Activated T-helper 1 cell treated with anti-CD3 and anti-CD28 coated beads, Interleukin-12 subunit alpha, Interleukin-12 subunit beta, Interleukin-2, Interleukin-4 antibody, amounts not matched to agents 30 ng/mL and 10 ng/mL and 1 ng/mL, durations not matched to agents 14 hours and 24 hours and 36 hours (primary cell): ENCODE measurements at regions not wholly inside any gene's neighbourhood (a gene's known extent, or its start where the extent isn't known, plus 50 kb on each side); places are given as distances from the start of the nearest gene placed in this dataset.

Experiments
- DNase-seq: peaks from one replicate; pipeline ENCODE4 v3.0.0; 2021; ENCODE audit warnings: low spot score
- H3K27ac Mint-ChIP-seq: one replicate; pipeline ENCODE4 v1.8.0; 2021; ENCODE audit warnings: mild to moderate bottlenecking, mixed read lengths
- H3K27me3 Mint-ChIP-seq: one replicate; pipeline ENCODE4 v1.8.0; 2022; ENCODE audit warnings: mild to moderate bottlenecking, moderate library complexity, mixed read lengths; ENCODE audit not compliant: insufficient read depth
- H3K36me3 Mint-ChIP-seq: one replicate; pipeline ENCODE4 v1.8.0; 2021; ENCODE audit warnings: low read depth, mixed read lengths
- H3K4me1 Mint-ChIP-seq: one replicate; pipeline ENCODE4 v1.8.0; 2021; ENCODE audit warnings: low read depth, mixed read lengths
- H3K4me3 Mint-ChIP-seq: one replicate; pipeline ENCODE4 v1.8.0; 2021; ENCODE audit warnings: mild to moderate bottlenecking, moderate library complexity, mixed read lengths
- H3K9me3 Mint-ChIP-seq: one replicate; pipeline ENCODE4 v1.8.0; 2021; ENCODE audit warnings: mixed read lengths
- intact Hi-C: fragments of 100-400 bp; cut with micrococcal nuclease; formaldehyde crosslinking; loops from one replicate; pipeline ENCODE4 v1.15.1; 2024

GRCh38 chr13:28568286-28568685, 73.4 kb upstream of the FLT1 start:
- no peaks in the 10 kb centered on the region for H3K36me3 Mint-ChIP-seq
- no peaks in the 10 kb centered on the region for H3K9me3 Mint-ChIP-seq
- intact Hi-C loops = no loop called here
- H3K27ac Mint-ChIP-seq = no peak overlapping the region
- no peak overlapping the region for H3K4me3 Mint-ChIP-seq
- H3K4me1 Mint-ChIP-seq = no peaks in the 10 kb centered on the region
- no peaks in the 10 kb centered on the region for H3K27me3 Mint-ChIP-seq
- no peak for DNase-seq

DNA sequence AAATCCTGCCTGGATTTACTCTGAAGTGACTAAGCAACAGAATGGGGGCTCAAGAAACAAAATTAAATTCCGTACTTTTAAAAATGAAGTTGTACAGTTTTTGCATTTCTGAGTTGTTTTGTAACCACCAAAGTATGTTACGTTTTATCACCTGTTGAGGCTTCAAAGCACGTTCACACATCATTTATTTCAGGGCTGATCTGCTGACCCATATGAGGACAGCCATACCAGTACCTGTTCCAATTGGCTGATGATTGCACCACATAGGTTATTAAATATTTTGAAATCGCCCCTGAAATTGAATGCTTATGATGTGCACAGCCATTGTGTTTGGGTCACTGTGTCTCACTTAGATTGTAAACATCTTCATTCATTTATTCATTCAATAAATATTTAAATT, 72.0 kb upstream of the FLT1 start:
- no peaks in the 10 kb centered on the region for H3K27me3 Mint-ChIP-seq

DNA sequence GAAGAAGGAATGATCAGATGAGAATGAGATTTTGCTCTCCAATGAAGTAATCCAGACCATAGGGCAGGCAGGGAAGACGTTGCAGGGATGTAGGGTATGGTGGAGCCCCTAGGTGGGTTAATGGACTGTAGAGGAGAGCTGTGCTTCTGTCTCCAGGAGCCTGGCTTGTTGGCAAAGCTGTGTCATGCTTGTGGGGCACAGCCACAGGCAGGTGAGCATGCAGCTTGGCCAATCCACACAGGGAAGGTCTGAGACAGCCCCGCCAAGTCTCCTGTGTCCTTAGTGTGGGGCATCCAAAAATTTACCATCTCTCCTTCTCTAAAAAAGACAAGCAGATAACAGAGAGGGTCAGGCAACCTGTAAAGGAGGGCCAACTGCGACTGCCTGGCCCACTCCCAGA, 71.4 kb upstream of the FLT1 start:
- H3K4me1 Mint-ChIP-seq = no peaks in the 10 kb centered on the region
- no peak for DNase-seq
- no peak overlapping the region for H3K27ac Mint-ChIP-seq
- no peaks in the 10 kb centered on the region for H3K9me3 Mint-ChIP-seq
- no peak overlapping the region for H3K4me3 Mint-ChIP-seq
- intact Hi-C loops = no loop called here
- H3K36me3 Mint-ChIP-seq = no peaks in the 10 kb centered on the region
- no peaks in the 10 kb centered on the region for H3K27me3 Mint-ChIP-seq

More for the DNA sequence above, 72.0 kb upstream of the FLT1 start:
- H3K36me3 Mint-ChIP-seq = no peaks in the 10 kb centered on the region
- H3K4me3 Mint-ChIP-seq = no peak overlapping the region
- H3K9me3 Mint-ChIP-seq = no peaks in the 10 kb centered on the region
- intact Hi-C loops = no loop called here
- no peak overlapping the region for H3K27ac Mint-ChIP-seq
- no peak for DNase-seq
- no peaks in the 10 kb centered on the region for H3K4me1 Mint-ChIP-seq

DNA sequence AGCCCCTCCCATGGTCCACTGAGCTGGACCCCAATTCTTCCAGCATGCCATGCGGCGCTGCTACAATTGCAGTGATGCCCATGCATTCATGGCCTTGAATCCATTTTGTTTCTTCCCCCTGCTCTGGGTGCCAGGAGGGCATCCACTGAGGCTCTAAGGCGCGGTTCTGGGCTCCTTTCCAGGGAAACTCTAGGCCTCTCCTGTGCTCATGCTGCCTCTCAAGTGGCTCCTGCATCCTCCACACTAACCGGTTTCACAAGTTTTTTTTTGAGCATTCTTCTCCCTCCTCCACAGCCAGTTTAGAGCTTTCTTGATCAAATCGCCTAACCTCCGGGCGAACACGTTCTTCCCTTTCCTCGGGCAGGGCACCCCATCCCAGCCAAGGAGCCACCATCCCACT, 69.1 kb upstream of the FLT1 start:
- Mint-ChIP-seq H3K36me3 (no peaks in the 10 kb centered on the region), H3K27me3 (peaks cover 3% of the 10 kb centered on the region), H3K4me3 (no peak overlapping the region), H3K27ac (no peak overlapping the region), H3K9me3 (no peaks in the 10 kb centered on the region), H3K4me1 (no peaks in the 10 kb centered on the region)
- no peak for DNase-seq
- intact Hi-C loops = no loop called here

- Mint-ChIP-seq H3K27ac (no peak overlapping the region), H3K4me3 (no peak overlapping the region), H3K9me3 (no peaks in the 10 kb centered on the region), H3K36me3 (no peaks in the 10 kb centered on the region), H3K27me3 (peaks cover 3% of the 10 kb centered on the region), H3K4me1 (no peaks in the 10 kb centered on the region)
- intact Hi-C loops = no loop called here
- no peak for DNase-seq
These were observed 68.7 kb upstream of the FLT1 start for GRCh38 chr13:28563609-28564008.

DNA sequence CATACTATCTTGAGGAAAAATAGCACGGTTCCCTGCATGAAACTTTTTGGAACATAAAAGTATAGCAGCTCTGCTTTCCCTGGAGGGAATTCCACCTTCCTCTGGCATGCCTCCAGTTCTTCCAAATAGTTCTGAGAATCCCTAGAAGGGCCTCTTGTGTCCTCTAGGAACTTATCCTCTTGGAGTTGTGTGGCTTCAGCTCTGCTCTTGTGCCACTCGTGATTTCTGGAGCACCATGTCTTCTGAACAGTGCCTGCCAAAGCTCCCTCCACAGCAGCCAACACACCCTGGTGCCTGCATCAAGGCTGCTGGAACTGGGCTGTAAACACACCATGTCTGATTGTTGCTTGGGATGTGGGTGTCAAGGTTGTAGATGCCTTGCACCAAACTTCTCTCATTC, 65.7 kb upstream of the FLT1 start:
- no peak for DNase-seq
- intact Hi-C loops = no loop called here
- Mint-ChIP-seq H3K27me3 (peaks cover 3% of the 10 kb centered on the region), H3K36me3 (no peaks in the 10 kb centered on the region), H3K4me3 (no peak overlapping the region), H3K27ac (no peak overlapping the region), H3K9me3 (no peaks in the 10 kb centered on the region), H3K4me1 (no peaks in the 10 kb centered on the region)

GRCh38 chr13:28559636-28560259, 64.8 kb upstream of the FLT1 start:
- Mint-ChIP-seq H3K27ac (no peak overlapping the region), H3K27me3 (peaks cover 3% of the 10 kb centered on the region), H3K36me3 (no peaks in the 10 kb centered on the region), H3K9me3 (no peaks in the 10 kb centered on the region), H3K4me3 (no peak overlapping the region), H3K4me1 (no peaks in the 10 kb centered on the region)
- intact Hi-C loops = no loop called here
- no peak for DNase-seq

DNA sequence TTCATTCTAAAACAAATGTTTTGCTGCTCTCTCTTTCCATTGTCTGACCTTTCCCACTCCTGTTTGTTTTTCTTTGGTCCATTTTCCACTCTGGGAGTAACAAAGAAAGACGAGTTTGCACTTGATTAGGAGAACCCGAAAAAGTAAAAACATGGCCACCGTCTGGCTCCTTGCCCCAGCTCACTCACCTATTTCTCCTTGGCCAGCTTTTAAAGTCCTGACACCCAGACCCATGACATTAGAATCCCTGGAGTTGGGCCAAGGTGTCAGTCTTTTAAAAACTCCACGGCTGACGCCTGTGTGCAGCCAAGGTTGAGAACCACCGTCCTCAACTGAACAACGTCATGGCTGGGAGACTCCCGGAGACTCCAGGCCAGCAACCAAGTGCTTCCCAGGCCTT, 63.6 kb upstream of the FLT1 start:
- Mint-ChIP-seq H3K27ac (no peak overlapping the region), H3K9me3 (no peaks in the 10 kb centered on the region), H3K4me3 (no peak overlapping the region), H3K36me3 (no peaks in the 10 kb centered on the region), H3K4me1 (no peaks in the 10 kb centered on the region), H3K27me3 (peaks cover 3% of the 10 kb centered on the region)
- intact Hi-C loops = no loop called here
- DNase-seq = no peak

DNA sequence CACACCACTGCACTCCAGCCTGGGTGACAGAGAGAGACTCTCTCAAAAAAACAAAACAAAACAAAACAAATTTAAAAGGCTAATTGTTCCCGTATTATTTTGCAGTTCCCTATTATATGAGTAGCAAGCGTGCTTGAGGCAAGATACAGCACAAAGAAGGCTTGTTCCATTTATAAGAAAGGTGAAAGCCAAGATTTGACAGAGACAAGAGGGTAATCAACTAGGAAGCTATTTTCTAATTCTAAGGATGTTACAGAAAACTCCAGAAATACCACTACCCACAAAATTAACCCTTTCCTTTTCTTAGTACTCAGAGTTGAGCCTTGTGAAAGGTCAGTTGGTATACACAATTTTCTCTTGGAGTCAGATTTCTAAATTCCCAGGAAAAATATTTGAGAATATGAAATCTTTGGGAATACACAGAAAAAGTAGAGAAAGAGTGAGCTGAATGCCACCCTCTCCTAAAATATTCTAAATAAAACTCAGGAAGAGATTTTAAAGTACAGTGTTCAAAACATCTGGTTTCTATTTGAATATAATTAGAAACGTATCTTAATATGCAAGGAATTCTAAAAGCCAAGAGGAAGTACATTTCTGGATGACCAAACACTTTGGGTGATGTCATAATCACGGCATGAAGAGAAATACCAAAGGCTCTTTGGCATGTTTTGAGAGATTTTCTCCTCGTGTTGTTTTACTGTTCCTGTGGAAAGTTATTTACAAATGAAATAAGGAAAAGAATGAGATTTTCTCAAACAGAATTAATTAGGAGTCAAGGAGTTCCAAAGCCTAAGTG, 63.0 kb upstream of the FLT1 start:
- Mint-ChIP-seq H3K9me3 (no peaks in the 10 kb centered on the region), H3K4me3 (no peak overlapping the region)

GRCh38 chr13:28555096-28555495, 60.2 kb upstream of the FLT1 start:
- peaks cover 2% of the 10 kb centered on the region for H3K9me3 Mint-ChIP-seq
- H3K4me1 Mint-ChIP-seq = no peaks in the 10 kb centered on the region
- H3K27me3 Mint-ChIP-seq = peaks cover 3% of the 10 kb centered on the region
- DNase-seq = no peak
- intact Hi-C loops = no loop called here
- H3K27ac Mint-ChIP-seq = no peak overlapping the region
- H3K36me3 Mint-ChIP-seq = no peaks in the 10 kb centered on the region
- H3K4me3 Mint-ChIP-seq = no peak overlapping the region

More for the DNA sequence above, 63.0 kb upstream of the FLT1 start:
- Mint-ChIP-seq H3K27me3 (peaks cover 5% of the 10 kb centered on the region), H3K27ac (no peak overlapping the region), H3K36me3 (no peaks in the 10 kb centered on the region), H3K4me1 (no peaks in the 10 kb centered on the region)
- intact Hi-C loops = no loop called here
- DNase-seq = no peak

GRCh38 chr13:28553971-28554370, 59.0 kb upstream of the FLT1 start:
- H3K9me3 Mint-ChIP-seq = peaks cover 4% of the 10 kb centered on the region
- intact Hi-C loops = no loop called here
- no peaks in the 10 kb centered on the region for H3K4me1 Mint-ChIP-seq
- H3K27me3 Mint-ChIP-seq = peaks cover 4% of the 10 kb centered on the region
- H3K4me3 Mint-ChIP-seq = no peak overlapping the region
- H3K36me3 Mint-ChIP-seq = no peaks in the 10 kb centered on the region
- DNase-seq = no peak
- H3K27ac Mint-ChIP-seq = no peak overlapping the region

DNA sequence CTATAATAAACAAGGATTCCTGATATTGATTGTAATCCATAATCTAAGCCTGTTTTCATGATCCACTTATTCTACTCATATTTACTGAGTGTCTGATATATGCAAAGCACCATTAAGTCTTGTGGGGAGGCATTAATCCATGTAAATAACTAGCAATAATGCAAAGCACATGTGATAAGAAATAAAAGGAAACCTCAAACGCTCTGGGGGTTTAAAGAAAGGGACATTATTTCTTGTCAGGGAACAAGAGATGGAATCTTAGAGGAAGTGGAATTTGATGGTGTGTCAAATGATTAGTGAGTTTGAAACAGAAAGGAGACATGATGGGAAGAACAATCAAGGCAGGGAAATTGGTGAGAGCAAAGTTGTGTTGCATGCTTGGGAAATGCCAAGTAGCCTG, 57.4 kb upstream of the FLT1 start:
- Mint-ChIP-seq H3K36me3 (no peaks in the 10 kb centered on the region), H3K4me1 (no peaks in the 10 kb centered on the region), H3K27me3 (peaks cover 6% of the 10 kb centered on the region), H3K9me3 (peaks cover 4% of the 10 kb centered on the region), H3K27ac (no peak overlapping the region), H3K4me3 (no peak overlapping the region)
- intact Hi-C loops = no loop called here
- DNase-seq = no peak

DNA sequence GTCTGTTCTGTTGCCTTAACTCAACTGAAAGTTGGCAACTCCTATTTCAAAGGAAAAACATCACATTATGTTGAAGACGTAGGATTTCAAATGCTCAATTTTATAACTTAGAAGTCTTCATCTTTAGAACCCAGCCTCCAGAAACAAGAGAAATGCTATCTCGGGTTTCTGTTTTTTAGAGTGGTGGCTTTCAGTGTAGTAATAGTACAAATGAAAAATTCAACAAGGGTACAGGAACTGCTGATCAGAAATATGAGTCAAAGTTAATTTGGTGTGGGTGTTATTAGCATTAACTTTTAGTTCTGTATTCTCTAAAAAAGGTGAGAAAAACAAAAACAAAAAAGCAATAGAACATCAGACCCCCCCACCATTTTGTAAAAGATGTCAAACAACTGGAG, 56.6 kb upstream of the FLT1 start:
- Mint-ChIP-seq H3K4me3 (no peak overlapping the region), H3K4me1 (no peaks in the 10 kb centered on the region), H3K36me3 (no peaks in the 10 kb centered on the region), H3K27ac (no peak overlapping the region), H3K27me3 (peaks cover 6% of the 10 kb centered on the region), H3K9me3 (peaks cover 4% of the 10 kb centered on the region)
- no peak for DNase-seq
- intact Hi-C loops = no loop called here
